HCT116 (cell line): ENCODE measurements at regions not wholly inside any gene's neighbourhood (a gene's known extent, or its start where the extent isn't known, plus 50 kb on each side); places are given as distances from the start of the nearest gene placed in this dataset.

Experiments used
- ATAC-seq: fragments of 200-7000 bp; cut with Tn5 transposase; 2 replicates; pipeline ENCODE4 v1.9.1; 2020; ENCODE audit warnings: mild to moderate bottlenecking, moderate library complexity
- BruUV-seq: library from RNA; stranded (reverse); fragments of 400-500 nt; replicated peaks from 2 replicates; lab custom pipeline; 2021; lab: Mats Ljungman, UMichigan
- CTCF ChIA-PET: fragments of 300-600 bp; sonication (Branson Sonifier 250); formaldehyde crosslinking; loops from one replicate; lab custom pipeline; 2021; ENCODE audit warnings: antibody characterized with exemption; lab: Charles Lee
- POLR2A ChIA-PET: fragments of 300-600, 350-600 bp; sonication (Branson Sonifier 250); formaldehyde crosslinking; loops from one replicate; lab custom pipeline; 2021; ENCODE audit warnings: antibody characterized with exemption; lab: Charles Lee
- RAD21 ChIA-PET, 2 experiments: fragments of 300-600 bp; sonication (Branson Sonifier 250); formaldehyde crosslinking; loops; one replicate each; lab custom pipeline; 2023; ENCODE audit warnings: low total read pairs in 2 of 2; ENCODE audit not compliant: uncharacterized antibody in 2 of 2, unreplicated experiment in 2 of 2, low non-redundant PET in 1 of 2; lab: Charles Lee
- DNase-seq: peaks from one replicate; pipeline ENCODE4 v3.0.0-alpha.2; 2010; ENCODE audit warnings: low read depth, low spot score
- H2AFZ ChIP-seq: fragments of 200-600 bp; shearing (Covaris generic), sonication (generic); 2 replicates; pipeline ENCODE4 v1.6.1; 2017; ENCODE audit warnings: low read depth, mixed run types, mixed read lengths, antibody characterized with exemption, low read length; ENCODE audit not compliant: poor library complexity, severe bottlenecking
- H3K27ac ChIP-seq: 2 replicates; pipeline ENCODE4 v1.5.1; 2012; ENCODE audit warnings: low read depth, low read length
- H3K27me3 ChIP-seq: fragments of 200-600 bp; sonication (generic); 2 replicates; pipeline ENCODE4 v1.6.1; 2016; ENCODE audit warnings: mixed run types, low read length, mixed read lengths; ENCODE audit not compliant: insufficient read depth
- H3K36me3 ChIP-seq, 2 experiments: fragments of 200-500 bp in 1 of 2; fragments of 200-600 bp in 1 of 2; sonication (Bioruptor generic) in 1 of 2; sonication (generic) in 1 of 2; 2 replicates each; pipeline versions ENCODE4 v1.5.1 to v1.6.1; 2014 to 2016; ENCODE audit warnings: low read length in 2 of 2, inconsistent platforms in 1 of 2, mixed read lengths in 1 of 2, mixed run types in 1 of 2; ENCODE audit not compliant: insufficient read depth in 2 of 2, control insufficient read depth in 1 of 2
- H3K4me1 ChIP-seq, 2 experiments: fragments of 200-600 bp in 1 of 2; sonication (generic) in 1 of 2; 2 replicates each; pipeline versions ENCODE4 v1.5.1 to v1.6.1; 2012 to 2017; ENCODE audit warnings: low read length in 2 of 2, inconsistent platforms in 1 of 2, mild to moderate bottlenecking in 1 of 2, mixed read lengths in 1 of 2, mixed run types in 1 of 2, moderate library complexity in 1 of 2; ENCODE audit not compliant: insufficient read depth in 2 of 2, control insufficient read depth in 1 of 2
- H3K4me2 ChIP-seq: fragments of 200-600 bp; sonication (generic); 2 replicates; pipeline ENCODE4 v1.6.1; 2017; ENCODE audit warnings: mixed run types, low read length, mixed read lengths
- H3K4me3 ChIP-seq, 2 experiments: fragments of 200-600 bp in 1 of 2; sonication (generic) in 1 of 2; replicated peaks in 1 of 2; 2 replicates each; pipeline ENCODE4 v1.5.1; 2011 to 2016; ENCODE audit warnings: low read length in 2 of 2, control low read depth in 1 of 2, low read depth in 1 of 2, mild to moderate bottlenecking in 1 of 2, mixed read lengths in 1 of 2, mixed run types in 1 of 2
- H3K79me2 ChIP-seq: fragments of 200-600 bp; sonication (generic); 2 replicates; pipeline ENCODE4 v1.6.1; 2017; ENCODE audit warnings: mild to moderate bottlenecking, mixed run types, low read length, moderate library complexity, mixed read lengths; ENCODE audit not compliant: insufficient read depth
- H3K9ac ChIP-seq: fragments of 200-600 bp; sonication (generic); 2 replicates; pipeline ENCODE4 v1.6.1; 2016; ENCODE audit warnings: low read length, mixed read lengths
- H3K9me2 ChIP-seq: fragments of 200-600 bp; sonication (generic), shearing (Covaris generic); 2 replicates; pipeline ENCODE4 v1.6.1; 2017; ENCODE audit warnings: mixed run types, mild to moderate bottlenecking, moderate library complexity; ENCODE audit not compliant: insufficient read depth
- H3K9me3 ChIP-seq, 2 experiments: fragments of 200-500 bp in 1 of 2; fragments of 200-600 bp in 1 of 2; sonication (Bioruptor generic) in 1 of 2; sonication (generic) in 1 of 2; 2 replicates each; pipeline ENCODE4 v1.6.1; 2014 to 2017; ENCODE audit warnings: low read length in 2 of 2, mixed read lengths in 2 of 2, inconsistent platforms in 1 of 2, low read depth in 1 of 2, mild to moderate bottlenecking in 1 of 2, mixed run types in 1 of 2, moderate library complexity in 1 of 2; ENCODE audit not compliant: control insufficient read depth in 1 of 2, insufficient read depth in 1 of 2
- H4K20me1 ChIP-seq: fragments of 200-600 bp; sonication (generic), shearing (Covaris generic); 2 replicates; pipeline ENCODE4 v1.6.1; 2017; ENCODE audit warnings: mixed run types, mild to moderate bottlenecking, moderate library complexity; ENCODE audit not compliant: insufficient read depth
- CBX3 ChIP-seq: IDR thresholded peaks from 2 replicates; pipeline ENCODE4 v1.6.1; 2012; ENCODE audit warnings: low read depth
- CEBPB ChIP-seq: IDR thresholded peaks from 2 replicates; pipeline ENCODE4 v1.6.1; 2012; ENCODE audit warnings: low read depth
- EGR1 ChIP-seq: IDR thresholded peaks from 2 replicates; pipeline ENCODE4 v1.6.1; 2012; ENCODE audit warnings: low read depth
- ELF1 ChIP-seq: IDR thresholded peaks from 2 replicates; pipeline ENCODE4 v1.6.1; 2012; ENCODE audit warnings: low read depth, borderline replicate concordance
- EZH2 ChIP-seq: fragments of 200-600 bp; sonication (generic); IDR thresholded peaks from 2 replicates; pipeline ENCODE4 v1.6.1; 2017; ENCODE audit warnings: antibody characterized with exemption, mixed run types
- EZH2phosphoT487 ChIP-seq: fragments of 200-600 bp; IDR thresholded peaks from 2 replicates; pipeline ENCODE4 v1.6.1; 2018; ENCODE audit warnings: antibody characterized with exemption, borderline replicate concordance
- FOSL1 ChIP-seq: IDR thresholded peaks from 2 replicates; pipeline ENCODE4 v1.6.1; 2012; ENCODE audit warnings: low read depth
- JUND ChIP-seq: IDR thresholded peaks from 2 replicates; pipeline ENCODE4 v1.6.1; 2012
- POLR2A ChIP-seq: IDR thresholded peaks from 2 replicates; pipeline ENCODE4 v1.7.0; 2011; ENCODE audit warnings: borderline replicate concordance; ENCODE audit not compliant: insufficient read depth, insufficient read length; ENCODE audit errors: extremely low read depth
- POLR2AphosphoS5 ChIP-seq: IDR thresholded peaks from 2 replicates; pipeline ENCODE4 v1.6.1; 2011; ENCODE audit warnings: mild to moderate bottlenecking, low read depth, low read length, moderate library complexity
- RAD21 ChIP-seq: IDR thresholded peaks from 2 replicates; pipeline ENCODE4 v1.6.1; 2012; ENCODE audit warnings: low read depth, mild to moderate bottlenecking
- SIN3A ChIP-seq: IDR thresholded peaks from 2 replicates; pipeline ENCODE4 v1.6.1; 2012; ENCODE audit warnings: low read depth
- SP1 ChIP-seq: IDR thresholded peaks from 2 replicates; pipeline ENCODE4 v1.6.1; 2012; ENCODE audit warnings: low read depth
- TCF7L2 ChIP-seq: IDR thresholded peaks from 2 replicates; pipeline ENCODE4 v1.7.0; 2011; ENCODE audit warnings: borderline replicate concordance, inconsistent platforms; ENCODE audit not compliant: insufficient read depth, insufficient read length; ENCODE audit errors: extremely low read depth
- YY1 ChIP-seq: IDR thresholded peaks from 2 replicates; pipeline ENCODE4 v1.6.1; 2011; ENCODE audit warnings: low read length, low read depth, moderate library complexity, mild to moderate bottlenecking; ENCODE audit not compliant: insufficient replicate concordance; ENCODE audit errors: extremely low read depth
- ZFX ChIP-seq: fragments of 450-650 bp; IDR thresholded peaks from 2 replicates; pipeline ENCODE4 v1.6.1; 2017
- ZNF274 ChIP-seq: fragments of 200-500 bp; sonication (Bioruptor generic); IDR thresholded peaks from 2 replicates; pipeline ENCODE4 v1.6.1; 2014; ENCODE audit warnings: mild to moderate bottlenecking, low read depth, low read length, inconsistent platforms
- intact Hi-C: fragments of 100-400 bp; cut with micrococcal nuclease; formaldehyde crosslinking; loops from 2 replicates; pipeline ENCODE4 v1.10.0; 2022
- TF ChIP-seq, protein P1 (sequence below), 3 experiments: fragments of 200-600 bp in 1 of 3; sonication (generic) in 1 of 3; IDR thresholded peaks in 2 of 3; conservative IDR thresholded peaks in 1 of 3; 2 replicates each; pipeline ENCODE4 v1.5.1; 2012 to 2017; ENCODE audit warnings: low read depth in 2 of 3, low read length in 2 of 3, antibody characterized with exemption in 1 of 3, borderline replicate concordance in 1 of 3, control low read depth in 1 of 3, mild to moderate bottlenecking in 1 of 3, mixed read lengths in 1 of 3, mixed run types in 1 of 3, moderate library complexity in 1 of 3; ENCODE audit not compliant: insufficient read depth in 1 of 3
- TF ChIP-seq, protein P2 (sequence below): IDR thresholded peaks from 2 replicates; pipeline ENCODE4 v1.6.1; 2012

DNA sequence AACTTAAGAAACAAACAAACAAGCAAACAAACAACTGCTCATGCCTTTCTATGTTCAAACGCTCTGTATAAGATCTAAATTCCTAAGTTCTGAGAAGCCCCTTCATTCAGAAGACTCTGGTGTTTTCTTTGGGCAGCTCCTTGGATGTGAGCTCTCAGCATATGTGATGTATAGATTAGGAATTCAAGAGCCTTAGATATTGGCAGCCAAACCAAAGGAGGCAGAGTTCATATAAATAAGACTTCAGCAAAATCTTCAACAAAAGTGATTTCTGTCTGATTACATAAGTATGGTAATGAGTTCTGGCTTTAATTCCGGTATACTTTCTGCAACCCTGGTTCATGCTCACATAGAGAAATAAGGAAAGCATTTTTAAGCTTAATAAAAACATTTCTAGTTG lies 145.6 kb downstream of the DYRK2 start:
- Histone ChIP-seq H3K4me2 (no peak overlapping the region), H3K79me2 (no peaks in the 10 kb centered on the region), H3K27ac (no peak overlapping the region), H3K9me2 (no peaks in the 10 kb centered on the region), H3K9me3 (no peaks in the 10 kb centered on the region), H3K27me3 (no peaks in the 10 kb centered on the region), H3K4me3 (no peak overlapping the region), H2AFZ (no peak overlapping the region), H4K20me1 (no peaks in the 10 kb centered on the region), H3K9ac (no peak overlapping the region), H3K36me3 (no peaks in the 10 kb centered on the region), H3K4me1 (peaks cover 0 to 5% of the 10 kb centered on the region in 2 experiments; a peak in 1 of 4 replicates)
- ChIA-PET CTCF (no interaction called here), POLR2A (no interaction called here), RAD21 (no interaction called here)
- intact Hi-C loops: no loop called here
- TF ChIP-seq EZH2phosphoT487: no peak
- no peak for TF ChIP-seq FOSL1
- TF ChIP-seq RAD21: no peak
- TF ChIP-seq YY1: no peak
- TF ChIP-seq SIN3A: no peak
- no peak for TF ChIP-seq SP1
- no peak for TF ChIP-seq TCF7L2
- no peak for TF ChIP-seq EZH2
- no peak for TF ChIP-seq POLR2A
- no peak for TF ChIP-seq ZFX
- no peak for TF ChIP-seq CEBPB
- no peak for TF ChIP-seq CBX3
- no peak for TF ChIP-seq ZNF274
- BruUV-seq: no TSS peak
- DNase-seq (no peak), ATAC-seq (no peak)

DNA sequence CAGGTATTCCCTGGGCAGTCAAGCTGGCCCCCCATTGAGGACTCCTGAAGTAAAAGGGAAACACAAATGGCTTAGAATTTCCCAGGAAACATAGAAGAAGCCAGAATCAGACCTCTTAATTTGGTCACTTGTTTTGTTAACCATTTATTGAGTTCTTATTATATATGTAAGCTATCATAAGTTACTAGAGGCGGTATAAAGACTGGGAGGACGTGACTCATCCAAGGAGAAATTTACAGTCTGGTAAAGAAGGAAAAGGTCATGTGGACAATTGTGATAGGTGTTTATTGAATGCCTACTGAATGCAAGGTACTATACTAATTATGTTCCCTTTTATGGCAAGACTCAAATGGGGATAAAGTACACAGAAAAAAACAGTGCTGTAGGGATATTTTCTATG lies 146.7 kb downstream of the DYRK2 start:
- ATAC-seq (no peak), DNase-seq (no peak)
- H3K79me2 ChIP-seq: no peaks in the 10 kb centered on the region
- ChIA-PET POLR2A (no interaction called here), CTCF (no interaction called here), RAD21 (no interaction called here)
- no peaks in the 10 kb centered on the region for H3K9me3 ChIP-seq
- BruUV-seq: no TSS peak
- H3K9me2 ChIP-seq: no peaks in the 10 kb centered on the region
- no peak overlapping the region for H2AFZ ChIP-seq
- H3K4me3 ChIP-seq: no peak overlapping the region
- H3K4me2 ChIP-seq: no peak overlapping the region
- H3K9ac ChIP-seq: no peak overlapping the region
- no peaks in the 10 kb centered on the region for H3K36me3 ChIP-seq
- intact Hi-C loops: no loop called here
- no peaks in the 10 kb centered on the region for H3K27me3 ChIP-seq
- H4K20me1 ChIP-seq: no peaks in the 10 kb centered on the region
- H3K4me1 ChIP-seq: peaks cover 0 to 5% of the 10 kb centered on the region in 2 experiments; a peak in 1 of 4 replicates
- no peak overlapping the region for H3K27ac ChIP-seq
- TF ChIP-seq EGR1: no peak
- no peak for TF ChIP-seq CEBPB
- no peak for TF ChIP-seq FOSL1
- TF ChIP-seq SIN3A: no peak
- TF ChIP-seq, protein P1, sequence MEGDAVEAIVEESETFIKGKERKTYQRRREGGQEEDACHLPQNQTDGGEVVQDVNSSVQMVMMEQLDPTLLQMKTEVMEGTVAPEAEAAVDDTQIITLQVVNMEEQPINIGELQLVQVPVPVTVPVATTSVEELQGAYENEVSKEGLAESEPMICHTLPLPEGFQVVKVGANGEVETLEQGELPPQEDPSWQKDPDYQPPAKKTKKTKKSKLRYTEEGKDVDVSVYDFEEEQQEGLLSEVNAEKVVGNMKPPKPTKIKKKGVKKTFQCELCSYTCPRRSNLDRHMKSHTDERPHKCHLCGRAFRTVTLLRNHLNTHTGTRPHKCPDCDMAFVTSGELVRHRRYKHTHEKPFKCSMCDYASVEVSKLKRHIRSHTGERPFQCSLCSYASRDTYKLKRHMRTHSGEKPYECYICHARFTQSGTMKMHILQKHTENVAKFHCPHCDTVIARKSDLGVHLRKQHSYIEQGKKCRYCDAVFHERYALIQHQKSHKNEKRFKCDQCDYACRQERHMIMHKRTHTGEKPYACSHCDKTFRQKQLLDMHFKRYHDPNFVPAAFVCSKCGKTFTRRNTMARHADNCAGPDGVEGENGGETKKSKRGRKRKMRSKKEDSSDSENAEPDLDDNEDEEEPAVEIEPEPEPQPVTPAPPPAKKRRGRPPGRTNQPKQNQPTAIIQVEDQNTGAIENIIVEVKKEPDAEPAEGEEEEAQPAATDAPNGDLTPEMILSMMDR (IDR thresholded peaks at IDR 0.05 in 2 of 3, conservative IDR thresholded peaks at IDR 0.05 in 1 of 3; ENCODE audit: borderline replicate concordance in 1 of 3, insufficient read depth in 1 of 3, low read depth in 2 of 3, low read length in 2 of 3): no peak
- TF ChIP-seq RAD21: no peak
- no peak for TF ChIP-seq EZH2
- no peak for TF ChIP-seq CBX3
- no peak for TF ChIP-seq ELF1
- TF ChIP-seq YY1: no peak
- TF ChIP-seq ZFX: no peak
- TF ChIP-seq, protein P2, sequence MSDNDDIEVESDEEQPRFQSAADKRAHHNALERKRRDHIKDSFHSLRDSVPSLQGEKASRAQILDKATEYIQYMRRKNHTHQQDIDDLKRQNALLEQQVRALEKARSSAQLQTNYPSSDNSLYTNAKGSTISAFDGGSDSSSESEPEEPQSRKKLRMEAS: no peak
- no peak for TF ChIP-seq JUND
- no peak for TF ChIP-seq ZNF274
- no peak for TF ChIP-seq POLR2AphosphoS5
